NCI-H82 treated with DMSO at 0.1 percent for 48 hours (cell line): ENCODE measurements at regions not wholly inside any gene's neighbourhood (a gene's known extent, or its start where the extent isn't known, plus 50 kb on each side); places are given as distances from the start of the nearest gene placed in this dataset.
"Not testable (repeated sequence)": the region's sequence is repeated elsewhere in the genome, so short reads cannot be mapped to it uniquely, and the experiment has no call there.

ENCODE experiments used
- DNase-seq: peaks from one replicate; lab custom pipeline; 2025; ENCODE audit not compliant: unreplicated experiment; lab: John Stamatoyannopoulos, UW

DNA sequence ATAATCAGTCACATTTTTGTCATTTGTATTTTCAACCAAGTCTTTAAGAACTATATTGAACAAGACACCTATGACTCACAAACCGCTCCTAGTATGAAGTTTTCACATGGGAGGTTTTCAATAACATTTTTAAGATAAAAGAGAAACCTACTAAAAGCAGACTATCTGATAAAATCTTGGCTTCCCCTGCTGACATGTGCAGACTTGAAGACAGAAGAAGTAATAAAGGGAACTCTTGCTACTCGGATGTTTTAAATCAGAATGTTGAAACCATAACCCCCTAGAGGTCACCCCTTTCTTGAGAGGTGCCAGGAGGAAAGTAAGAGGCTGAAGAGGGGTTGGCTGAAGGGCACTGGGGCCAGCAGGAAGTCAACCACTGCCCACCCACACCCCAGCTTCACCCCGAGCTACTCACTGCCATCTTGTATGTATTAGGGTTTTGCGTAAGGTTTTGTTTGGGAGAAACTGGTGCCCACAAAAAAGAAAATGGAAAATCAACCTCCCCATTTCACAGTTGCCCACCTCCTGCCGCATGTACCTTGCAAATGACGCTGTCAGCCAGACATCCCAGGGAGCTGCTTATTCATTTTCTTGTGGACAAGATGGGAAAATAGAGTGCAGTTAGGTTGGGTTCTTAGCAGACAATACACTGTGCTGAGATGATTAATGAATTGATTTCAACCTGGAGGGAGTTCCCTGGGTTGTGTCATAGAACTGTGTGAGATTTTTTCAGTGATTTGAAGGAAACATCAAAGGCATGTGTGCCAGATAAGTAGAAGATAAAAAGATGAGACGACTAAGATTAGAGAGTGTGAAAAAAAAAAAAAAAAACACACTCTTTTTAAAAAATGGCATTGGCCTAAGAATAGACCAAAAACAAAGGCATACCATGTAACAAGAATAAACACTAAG, 83.2 kb upstream of the TAB2 start:
- DNase-seq: no peak

DNA sequence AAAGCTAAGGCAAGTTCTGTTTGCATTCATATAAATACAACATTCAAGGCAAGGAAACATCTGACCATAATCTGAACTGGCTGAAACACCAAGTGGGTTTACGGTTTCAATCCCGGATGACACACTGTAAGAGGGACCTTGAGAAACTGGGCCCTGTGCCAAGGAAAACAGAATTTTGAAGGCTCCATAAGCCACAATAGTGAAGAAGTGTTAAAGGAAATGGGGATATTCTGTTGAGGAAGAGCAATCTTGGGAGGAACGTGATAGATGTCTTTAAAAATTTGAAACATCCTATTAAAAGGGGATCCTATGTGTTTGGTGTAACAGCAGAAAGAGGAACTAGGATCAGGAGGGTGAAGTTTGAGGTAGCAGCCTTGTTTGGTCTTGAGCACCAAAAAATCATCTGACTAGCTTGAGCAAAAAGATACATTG, 82.4 kb upstream of the TAB2 start:
- no peak for DNase-seq

DNA sequence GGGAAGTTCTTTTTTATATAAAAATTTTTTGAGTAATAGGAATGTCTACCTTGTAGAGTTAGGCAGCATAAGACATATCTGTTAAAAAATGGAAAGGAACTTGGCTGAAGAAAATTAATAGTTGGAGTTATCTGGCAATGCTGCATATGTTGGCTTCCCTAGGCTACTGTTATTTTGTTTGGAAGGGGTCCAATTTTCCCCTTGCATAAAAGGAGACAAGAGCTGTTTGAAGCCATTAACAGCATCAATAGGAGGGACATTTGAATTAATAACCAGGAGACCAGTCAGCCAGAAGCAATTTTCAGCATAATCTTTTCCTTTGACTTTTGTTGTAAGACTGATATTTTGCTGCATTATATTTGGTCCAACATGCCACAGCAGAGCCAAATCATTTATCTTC, 80.9 kb upstream of the TAB2 start:
- DNase-seq: no peak

DNA sequence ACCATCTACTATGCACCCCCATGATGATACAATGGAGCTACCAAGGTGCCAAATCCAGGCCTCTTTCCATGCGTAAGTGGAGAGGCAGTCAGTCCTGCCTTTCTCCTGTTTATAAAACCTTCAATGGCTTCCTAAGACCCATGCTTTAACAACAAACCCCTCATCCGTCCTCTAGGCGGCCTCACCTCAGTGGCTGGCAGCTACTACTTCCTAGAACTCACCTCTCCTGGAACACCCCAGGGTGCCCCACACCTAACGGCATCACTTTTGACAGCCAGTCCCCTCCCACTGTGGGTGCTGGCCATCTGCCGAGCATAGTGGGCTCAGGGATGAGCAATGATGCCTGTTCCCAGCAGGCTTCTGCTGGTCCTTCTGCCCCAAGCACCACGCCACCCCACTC, 80.0 kb upstream of the TAB2 start:
- DNase-seq: no peak

DNA sequence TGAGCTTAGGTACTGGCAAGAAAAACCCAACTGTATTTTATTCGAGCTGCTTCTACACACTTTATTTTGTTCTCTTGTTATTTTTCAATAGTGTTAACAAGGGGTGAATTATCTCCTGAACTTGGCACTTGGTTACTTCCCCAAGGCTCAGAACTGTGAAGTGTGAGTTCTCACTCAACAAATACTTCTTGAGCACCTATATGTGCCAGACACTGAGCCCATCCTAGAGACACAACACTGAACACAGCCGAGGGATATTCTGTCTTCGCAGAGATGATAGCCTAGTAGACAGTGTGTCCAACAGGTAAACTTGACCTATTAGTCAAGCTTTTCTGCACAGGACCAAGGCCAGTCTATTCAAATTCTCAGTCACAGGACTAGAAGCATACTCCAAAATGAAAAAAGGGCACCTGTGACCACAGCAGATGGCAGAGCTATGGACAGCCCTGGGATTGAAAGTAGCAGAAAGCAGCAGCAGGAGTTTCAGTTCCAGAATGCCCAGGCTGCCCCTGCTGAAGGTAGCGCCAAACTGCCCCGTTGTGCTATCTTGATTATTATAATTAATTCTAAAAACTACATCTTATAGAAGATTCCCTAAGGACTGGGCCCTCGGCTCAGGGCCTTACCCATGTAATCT, 77.8 kb upstream of the TAB2 start:
- no peak for DNase-seq

DNA sequence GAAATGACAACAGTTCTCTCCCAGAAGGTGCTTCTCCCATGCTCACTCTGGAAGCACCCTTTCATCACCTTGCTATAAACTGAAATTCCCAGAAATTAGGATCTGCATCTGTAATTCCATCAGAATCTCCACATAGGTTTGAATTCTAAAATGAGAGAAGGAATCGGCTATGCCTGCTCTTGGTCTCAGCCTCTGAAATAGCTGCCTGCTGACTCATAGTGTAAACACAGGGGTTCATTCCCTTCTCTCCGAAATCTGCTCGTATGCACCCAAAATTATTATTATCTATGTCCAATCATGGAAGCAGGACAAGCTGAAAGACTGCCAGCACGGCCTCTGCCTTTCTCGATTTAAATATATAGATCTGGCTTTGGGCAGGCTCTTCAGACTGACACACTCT, 74.6 kb upstream of the TAB2 start:
- no peak for DNase-seq

DNA sequence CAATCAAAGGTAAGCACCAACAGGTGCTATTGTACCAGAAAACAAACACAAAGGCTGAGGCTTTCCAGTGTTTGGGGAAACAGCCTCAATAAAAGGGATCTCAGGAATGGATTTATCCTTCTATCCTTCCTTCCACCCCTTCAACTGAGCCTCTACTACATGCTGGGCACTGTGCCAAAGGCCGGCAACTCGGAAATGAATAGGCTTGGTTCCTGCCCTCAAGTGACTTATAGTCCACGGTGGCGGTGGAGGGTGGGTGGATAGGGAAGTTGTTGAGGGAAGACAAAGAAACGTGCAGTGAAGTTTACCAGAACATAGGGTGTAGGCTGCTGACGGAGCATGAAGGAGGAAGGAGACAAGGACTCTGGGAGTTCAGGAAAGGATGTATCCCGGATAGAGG, 73.4 kb upstream of the TAB2 start:
- DNase-seq: no peak

DNA sequence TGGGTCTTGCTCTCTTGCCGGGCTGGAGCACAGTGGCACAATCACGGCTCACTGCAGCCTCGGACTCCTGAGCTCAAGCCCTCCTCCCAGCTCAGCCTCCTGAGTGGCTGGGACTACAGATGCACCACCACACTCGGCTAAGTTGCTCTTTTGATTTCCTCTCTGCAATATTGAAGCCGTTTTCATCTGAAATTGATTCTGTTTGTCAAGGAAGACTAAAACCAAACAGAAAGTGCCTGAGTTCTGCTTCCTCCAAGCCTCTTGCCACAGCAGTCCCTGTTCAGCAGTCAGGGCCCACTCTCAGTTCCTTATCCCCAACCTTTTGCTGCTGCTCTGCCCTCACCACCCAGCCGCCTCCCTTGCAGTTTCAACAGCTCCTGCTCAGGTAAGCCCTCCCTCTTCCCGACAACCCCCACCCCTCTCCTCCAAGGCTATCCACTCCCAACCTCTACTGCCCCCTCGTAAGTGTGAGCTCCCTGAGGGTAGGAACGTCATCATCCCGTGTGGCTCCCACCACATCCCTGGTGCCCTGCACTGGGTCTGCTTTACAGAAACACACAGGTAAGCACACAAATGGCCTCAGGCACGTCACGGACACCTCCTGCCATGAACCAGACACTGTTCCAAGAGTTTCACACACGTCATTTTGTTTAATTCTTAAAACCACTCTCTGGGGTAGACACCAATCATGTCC, 70.7 kb upstream of the TAB2 start:
- DNase-seq: no peak

DNA sequence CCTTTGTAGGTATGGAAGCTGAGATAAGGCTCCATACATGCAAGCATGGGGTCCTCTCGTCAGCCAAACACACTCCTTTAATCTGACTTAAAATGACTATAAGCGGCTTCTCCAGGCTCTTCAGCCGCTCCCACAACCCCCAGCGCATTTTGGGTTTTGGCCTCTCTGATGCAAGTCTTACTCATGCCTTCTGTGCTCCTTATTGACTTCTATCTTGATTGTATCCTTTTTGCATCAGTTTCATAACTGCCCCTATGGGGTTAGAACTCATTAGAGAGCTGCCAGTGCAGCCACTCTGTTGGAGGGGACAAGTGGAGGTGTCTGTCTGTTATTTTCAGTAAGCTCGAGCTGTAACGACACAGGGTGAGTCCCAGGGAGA, 70.1 kb upstream of the TAB2 start:
- no peak for DNase-seq

DNA sequence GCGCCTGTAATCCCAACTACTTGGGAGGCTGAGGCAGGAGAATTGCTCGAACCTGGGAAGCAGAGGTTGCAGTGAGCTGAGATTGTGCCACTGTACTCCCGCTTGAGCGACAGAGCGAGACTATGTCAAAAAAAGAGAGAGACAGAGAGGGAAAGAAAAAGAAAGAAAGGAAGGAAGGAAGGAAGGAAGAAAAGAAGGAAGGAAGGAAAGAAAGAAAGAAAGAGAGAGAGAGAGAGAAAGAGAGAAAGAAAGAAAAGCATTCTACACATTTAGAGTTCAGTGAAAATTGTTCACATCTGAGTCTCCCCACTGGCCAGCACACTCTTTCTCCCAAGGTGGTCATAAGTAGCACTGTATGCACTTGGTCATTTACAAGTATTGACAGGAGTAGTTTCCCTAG, 69.2 kb upstream of the TAB2 start:
- not testable (repeated sequence) for DNase-seq

DNA sequence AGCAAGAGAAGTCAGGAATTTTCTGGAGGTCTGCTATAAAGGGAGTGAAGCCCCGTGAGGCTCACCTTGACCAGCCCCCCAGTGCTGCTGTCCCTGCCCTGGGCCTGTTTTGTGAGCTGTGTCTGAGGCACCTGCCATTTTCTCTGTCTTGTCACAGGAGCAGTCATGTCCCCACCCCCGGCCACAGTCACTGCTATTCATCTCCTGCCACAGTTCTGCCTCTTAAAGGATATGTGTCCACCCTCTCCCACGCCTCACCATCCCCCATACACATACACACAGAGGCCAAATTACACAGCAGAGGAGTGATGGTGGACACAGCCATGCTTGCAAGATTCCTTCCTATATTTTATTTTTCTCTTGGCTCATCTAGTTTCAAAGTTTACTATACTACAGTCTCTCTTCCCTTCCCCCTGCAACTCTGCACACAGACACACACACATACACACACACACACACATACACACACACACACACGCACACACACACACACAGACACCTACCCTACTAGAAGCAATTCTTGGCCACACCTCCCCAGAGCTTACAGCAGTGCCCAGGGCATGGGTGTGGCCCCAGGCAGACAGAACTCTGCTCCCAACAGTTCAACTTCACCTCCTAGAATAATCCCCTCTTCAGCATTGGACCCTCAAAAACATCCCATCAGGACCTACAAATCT, 68.7 kb upstream of the TAB2 start:
- no peak for DNase-seq

DNA sequence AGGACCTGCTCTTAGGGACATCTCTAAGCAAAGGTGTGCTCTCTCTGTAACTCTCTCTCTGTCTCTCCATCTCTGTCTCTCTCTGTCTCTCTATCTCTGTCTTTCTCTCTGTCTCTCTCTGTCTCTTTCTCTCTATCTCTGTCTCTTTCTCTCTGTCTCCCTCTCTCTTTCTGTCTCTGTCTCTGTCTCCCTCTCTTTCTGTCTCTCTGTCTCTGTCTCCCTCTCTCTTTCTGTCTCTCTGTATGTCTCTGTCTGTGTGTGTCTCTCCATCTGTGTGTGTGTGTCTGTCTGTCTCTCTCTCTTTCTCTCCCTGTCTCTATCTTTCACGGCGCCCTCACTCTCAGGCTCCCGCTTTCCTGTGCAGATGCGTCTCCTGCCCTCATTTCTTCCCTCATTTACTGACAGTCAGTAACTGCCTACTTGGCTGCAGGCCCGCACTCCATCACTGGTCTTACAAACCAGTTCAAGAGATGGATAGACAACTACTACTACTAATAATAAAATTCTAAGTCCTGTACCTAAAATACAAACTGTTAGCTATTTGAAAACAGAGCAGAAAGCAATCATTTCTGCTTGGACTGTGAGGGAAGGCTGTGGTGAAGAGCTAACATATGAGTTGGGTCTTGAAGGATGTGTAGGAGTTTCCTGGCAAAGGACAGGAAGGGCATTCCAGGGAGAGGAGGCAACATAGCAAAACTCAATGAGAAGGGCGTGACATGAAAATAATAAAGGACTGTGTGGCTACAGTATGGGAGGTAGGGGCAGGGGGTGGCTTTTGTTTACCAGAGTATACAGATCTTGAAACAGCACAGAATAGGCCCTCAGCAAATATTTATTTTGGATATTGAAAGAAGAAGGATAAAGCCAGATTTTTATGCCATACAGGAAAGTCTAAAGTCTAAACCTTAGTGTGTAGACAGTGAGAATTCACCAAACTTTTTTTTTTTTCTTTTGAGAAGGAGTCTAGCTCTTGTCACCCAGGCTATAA, 67.8 kb upstream of the TAB2 start:
- no peak for DNase-seq

DNA sequence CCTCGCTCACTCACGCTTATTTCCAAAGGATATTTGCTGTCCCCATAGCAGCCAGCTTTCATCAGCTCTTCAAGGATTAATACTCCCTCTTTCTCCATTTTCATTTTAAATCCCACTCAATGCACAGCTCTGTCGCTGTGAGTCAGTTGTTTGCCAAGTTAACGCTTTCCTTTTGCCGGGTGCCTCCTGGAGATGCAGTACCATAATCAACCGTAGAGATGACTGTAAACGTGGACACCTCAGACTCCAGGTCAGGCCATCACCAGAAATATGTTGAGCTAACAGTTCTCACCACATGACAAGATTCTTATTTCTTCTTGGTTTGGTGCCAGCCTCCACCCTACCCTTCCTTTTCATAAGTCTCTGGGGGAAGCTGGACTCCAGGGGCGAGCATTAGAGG, 66.6 kb upstream of the TAB2 start:
- DNase-seq: no peak

DNA sequence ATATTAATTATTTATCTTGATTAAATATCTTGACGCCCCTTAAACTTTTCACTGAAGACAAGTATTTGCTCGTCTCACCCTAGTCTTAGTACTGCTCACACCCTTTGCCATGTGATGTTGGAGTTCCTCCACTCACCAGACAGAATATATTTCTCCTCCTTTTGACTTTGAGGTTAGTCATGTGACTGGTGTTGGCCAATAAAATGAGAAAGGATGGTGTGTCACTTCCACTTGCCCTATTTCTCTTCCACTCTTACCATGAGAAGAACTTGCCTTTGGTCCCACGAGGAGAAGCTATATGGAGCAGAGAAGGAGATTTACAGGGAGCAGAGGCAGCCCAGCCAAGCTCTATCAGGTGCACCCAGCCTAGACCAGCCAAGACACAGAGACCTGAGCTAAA, 64.9 kb upstream of the TAB2 start:
- no peak for DNase-seq

DNA sequence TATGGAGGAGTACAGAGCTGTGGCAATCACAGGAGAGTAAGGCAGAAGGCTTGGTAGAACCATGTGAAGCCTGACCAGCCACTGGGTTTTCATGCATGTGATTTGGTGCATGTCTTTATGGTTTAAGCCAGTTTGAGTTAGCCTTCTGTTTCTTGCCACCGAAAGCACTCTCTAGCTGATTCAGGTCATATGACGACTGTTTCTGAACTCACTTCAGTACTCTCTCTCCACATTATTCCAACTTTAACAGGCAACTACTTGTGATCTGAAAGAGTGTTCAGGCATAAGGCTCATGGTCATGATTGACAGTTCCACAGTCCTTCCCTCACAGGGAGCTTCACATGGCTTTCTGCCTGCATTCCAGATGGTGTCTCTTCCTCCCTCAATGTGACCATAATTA, 63.3 kb upstream of the TAB2 start:
- no peak for DNase-seq

DNA sequence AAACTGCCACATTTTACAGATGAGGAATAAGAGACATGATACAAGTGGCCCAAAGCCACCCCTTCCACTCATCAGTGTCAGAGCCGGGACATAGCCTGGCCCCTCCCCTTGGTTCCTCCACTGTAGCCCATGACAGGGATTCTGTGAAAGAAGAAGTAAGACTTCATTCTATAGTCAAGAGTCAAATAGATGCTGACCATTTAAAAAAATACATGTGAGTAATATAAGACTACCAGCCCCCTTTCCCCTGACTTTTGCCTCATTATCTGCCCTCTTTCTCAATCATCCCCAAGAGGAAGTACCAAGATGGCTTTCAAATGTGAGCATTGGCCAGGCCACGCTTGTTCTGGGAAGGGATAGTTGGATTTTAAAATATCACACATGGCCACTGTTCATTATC, 57.8 kb upstream of the TAB2 start:
- no peak for DNase-seq

DNA sequence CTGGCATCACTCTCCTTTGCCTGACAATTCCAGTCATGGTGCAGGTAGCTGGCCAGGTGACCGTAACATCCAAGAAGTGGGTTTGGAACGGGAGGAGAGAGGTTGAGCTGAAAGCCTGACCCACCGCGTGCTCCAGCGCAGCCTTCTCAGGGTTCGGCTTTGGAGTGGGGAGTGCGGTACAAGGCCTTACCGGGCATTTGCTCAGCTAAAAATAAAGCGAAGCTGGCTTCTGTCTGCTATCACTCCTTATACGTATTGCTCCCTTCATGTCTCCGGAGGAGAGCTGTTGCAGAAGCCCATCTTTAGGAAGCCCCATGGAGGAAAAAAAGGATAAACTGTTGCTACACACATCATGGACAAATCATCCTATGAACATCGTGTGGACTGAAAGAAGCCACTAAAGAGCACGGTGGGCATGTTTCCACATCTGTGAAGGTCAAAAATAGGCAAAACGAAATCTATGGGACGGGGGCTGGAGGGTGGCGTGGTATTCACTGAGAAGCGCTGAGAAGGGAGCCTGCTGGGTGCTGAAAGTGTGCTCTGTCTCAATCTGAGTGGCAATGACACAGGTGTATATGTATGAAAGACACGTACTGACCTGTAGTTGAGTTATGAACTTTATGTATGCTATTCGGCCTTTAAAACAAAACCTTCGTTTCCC, 57.2 kb upstream of the TAB2 start:
- DNase-seq: no peak

DNA sequence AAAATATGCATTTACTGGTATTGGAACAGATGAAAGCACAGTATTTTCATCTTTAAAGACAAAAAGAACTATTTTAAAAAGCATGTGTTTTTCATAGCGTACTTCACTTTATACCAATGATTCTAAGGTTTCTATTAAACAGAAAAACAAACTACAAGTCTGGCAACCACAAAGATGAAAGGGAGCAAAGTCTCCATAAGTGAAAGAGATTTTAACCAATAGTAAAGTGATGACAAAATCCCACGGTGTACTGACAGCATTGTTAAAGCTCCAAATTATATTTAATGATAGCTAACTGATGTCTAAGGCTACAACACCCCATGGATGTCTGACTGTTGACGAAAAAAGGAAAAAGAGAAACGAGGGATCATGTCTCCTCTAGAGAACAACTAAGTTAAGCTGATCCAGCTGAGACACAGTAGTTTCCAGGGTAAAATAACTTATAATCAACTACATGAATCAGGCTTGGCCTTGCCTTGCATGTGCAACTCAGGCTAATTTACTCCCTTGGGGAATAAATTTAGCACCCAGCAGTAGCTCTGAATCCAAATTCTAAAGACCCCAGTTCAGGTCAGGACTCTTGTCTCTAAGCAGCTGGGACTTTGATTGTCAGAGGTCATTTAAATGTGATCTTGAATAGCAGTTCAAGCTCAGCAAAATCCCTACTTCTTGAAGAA, 56.0 kb upstream of the TAB2 start:
- no peak for DNase-seq

DNA sequence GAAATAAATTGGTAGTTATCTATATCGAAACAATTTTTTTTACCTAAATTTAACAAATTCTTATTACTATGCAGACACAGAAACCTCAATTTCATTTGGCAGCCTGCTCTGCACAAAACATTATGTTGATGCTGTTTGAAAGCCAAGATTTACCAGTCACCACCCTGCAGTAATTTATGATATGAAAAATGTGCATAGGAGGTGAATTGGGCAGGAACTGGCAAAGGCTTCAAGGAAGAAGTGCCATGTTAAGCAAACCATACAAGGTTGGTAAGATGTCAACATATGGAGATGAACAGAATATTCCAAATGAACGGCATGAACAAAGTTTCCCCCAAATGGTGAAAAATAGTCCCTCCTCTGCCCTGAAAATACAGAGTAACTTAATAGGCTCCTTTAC, 54.2 kb upstream of the TAB2 start:
- DNase-seq: no peak
